DOHH2 (cell line): ENCODE measurements at regions not wholly inside any gene's neighbourhood (a gene's known extent, or its start where the extent isn't known, plus 50 kb on each side); places are given as distances from the start of the nearest gene placed in this dataset.

Source experiments
- H3F3A ChIP-seq: fragments of 200-600 bp; sonication (generic), shearing (Covaris generic); 2 replicates; pipeline ENCODE4 v1.6.0; 2016; ENCODE audit warnings: antibody characterized with exemption, mild to moderate bottlenecking; ENCODE audit not compliant: control insufficient read depth, insufficient read depth
- H3K27ac ChIP-seq: fragments of 200-600 bp; sonication (generic); 2 replicates; pipeline ENCODE4 v1.5.1; 2014; ENCODE audit warnings: low read depth, mild to moderate bottlenecking, low read length, moderate library complexity
- H3K27me3 ChIP-seq: fragments of 200-600 bp; sonication (generic); 2 replicates; pipeline ENCODE4 v1.6.1; 2014; ENCODE audit warnings: mild to moderate bottlenecking, low read length, mixed read lengths; ENCODE audit not compliant: control insufficient read depth
- H3K36me3 ChIP-seq: fragments of 200-600 bp; sonication (generic); 2 replicates; pipeline ENCODE4 v1.6.1; 2014; ENCODE audit warnings: mild to moderate bottlenecking, low read length, moderate library complexity, mixed read lengths; ENCODE audit not compliant: control insufficient read depth
- H3K4me1 ChIP-seq: fragments of 200-600 bp; sonication (generic); 2 replicates; pipeline ENCODE4 v1.6.1; 2014; ENCODE audit warnings: mild to moderate bottlenecking, low read length, mixed read lengths; ENCODE audit not compliant: control insufficient read depth
- H3K4me2 ChIP-seq: fragments of 200-600 bp; sonication (generic); 2 replicates; pipeline ENCODE4 v1.6.0; 2014; ENCODE audit warnings: mild to moderate bottlenecking, low read length, moderate library complexity
- H3K4me3 ChIP-seq: fragments of 200-600 bp; sonication (generic); 2 replicates; pipeline ENCODE4 v1.5.1; 2014; ENCODE audit warnings: mild to moderate bottlenecking, low read length, mixed read lengths
- H3K79me2 ChIP-seq: fragments of 200-600 bp; sonication (generic); 2 replicates; pipeline ENCODE4 v1.6.1; 2014; ENCODE audit warnings: mild to moderate bottlenecking, low read length, mixed read lengths; ENCODE audit not compliant: control insufficient read depth
- H3K9me2 ChIP-seq: fragments of 200-600 bp; sonication (generic); replicated peaks from 2 replicates; pipeline ENCODE4 v1.6.1; 2014; ENCODE audit warnings: mild to moderate bottlenecking, low read length, mixed read lengths; ENCODE audit not compliant: control insufficient read depth
- H3K9me3 ChIP-seq: fragments of 200-600 bp; sonication (generic); 2 replicates; pipeline ENCODE4 v1.6.1; 2014; ENCODE audit warnings: antibody characterized with exemption, low read length, mixed read lengths; ENCODE audit not compliant: control insufficient read depth, insufficient read depth
- H4K20me1 ChIP-seq: fragments of 200-600 bp; sonication (generic); 2 replicates; pipeline ENCODE4 v1.6.0; 2014; ENCODE audit warnings: low read depth, mild to moderate bottlenecking, antibody characterized with exemption, low read length, moderate library complexity; ENCODE audit not compliant: control insufficient read depth, insufficient read depth
- EZH2phosphoT487 ChIP-seq: fragments of 200-600 bp; sonication (generic); IDR thresholded peaks from 2 replicates; pipeline ENCODE4 v1.6.1; 2017; ENCODE audit warnings: borderline replicate concordance, mild to moderate bottlenecking, antibody characterized with exemption, low read length, moderate library complexity, mixed read lengths
- TF ChIP-seq, protein P1 (sequence below): fragments of 200-600 bp; sonication (generic); IDR thresholded peaks from one replicate; pipeline ENCODE4 v1.5.1; 2014; ENCODE audit warnings: antibody characterized with exemption, mild to moderate bottlenecking, low read depth, low read length; ENCODE audit not compliant: poor library complexity, severe bottlenecking

DNA sequence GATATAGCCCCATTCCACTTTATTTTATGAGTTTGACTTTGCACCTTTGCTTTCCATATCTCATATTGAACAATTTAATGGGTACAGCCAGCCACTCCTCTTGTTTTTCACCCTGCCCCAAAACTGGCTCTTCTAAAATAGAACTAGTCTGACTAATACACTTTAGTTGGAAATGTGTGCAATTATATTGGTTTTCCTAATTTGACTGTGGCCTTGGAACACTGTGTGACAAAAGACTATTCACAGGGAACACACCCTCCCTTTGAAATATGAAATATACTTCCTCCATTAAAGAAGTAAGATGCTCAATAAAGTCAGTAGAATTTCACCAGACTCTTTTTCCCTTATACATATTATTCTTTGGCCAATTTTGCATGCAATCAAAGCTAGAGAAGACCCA is 218.6 kb upstream of the DCN start:
- H3K4me2 ChIP-seq: no peak overlapping the region
- H3K4me1 ChIP-seq: no peaks in the 10 kb centered on the region
- no peaks in the 10 kb centered on the region for H3K27me3 ChIP-seq
- H3K27ac ChIP-seq: no peak overlapping the region
- H3K9me3 ChIP-seq: no peaks in the 10 kb centered on the region
- no peak overlapping the region for H3K4me3 ChIP-seq
- H3K36me3 ChIP-seq: no peaks in the 10 kb centered on the region
- no peaks in the 10 kb centered on the region for H4K20me1 ChIP-seq
- TF ChIP-seq, protein P1, sequence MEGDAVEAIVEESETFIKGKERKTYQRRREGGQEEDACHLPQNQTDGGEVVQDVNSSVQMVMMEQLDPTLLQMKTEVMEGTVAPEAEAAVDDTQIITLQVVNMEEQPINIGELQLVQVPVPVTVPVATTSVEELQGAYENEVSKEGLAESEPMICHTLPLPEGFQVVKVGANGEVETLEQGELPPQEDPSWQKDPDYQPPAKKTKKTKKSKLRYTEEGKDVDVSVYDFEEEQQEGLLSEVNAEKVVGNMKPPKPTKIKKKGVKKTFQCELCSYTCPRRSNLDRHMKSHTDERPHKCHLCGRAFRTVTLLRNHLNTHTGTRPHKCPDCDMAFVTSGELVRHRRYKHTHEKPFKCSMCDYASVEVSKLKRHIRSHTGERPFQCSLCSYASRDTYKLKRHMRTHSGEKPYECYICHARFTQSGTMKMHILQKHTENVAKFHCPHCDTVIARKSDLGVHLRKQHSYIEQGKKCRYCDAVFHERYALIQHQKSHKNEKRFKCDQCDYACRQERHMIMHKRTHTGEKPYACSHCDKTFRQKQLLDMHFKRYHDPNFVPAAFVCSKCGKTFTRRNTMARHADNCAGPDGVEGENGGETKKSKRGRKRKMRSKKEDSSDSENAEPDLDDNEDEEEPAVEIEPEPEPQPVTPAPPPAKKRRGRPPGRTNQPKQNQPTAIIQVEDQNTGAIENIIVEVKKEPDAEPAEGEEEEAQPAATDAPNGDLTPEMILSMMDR: no peak
- TF ChIP-seq EZH2phosphoT487: no peak
- no peaks in the 10 kb centered on the region for H3F3A ChIP-seq
- H3K9me2 ChIP-seq: no peaks in the 10 kb centered on the region
- no peaks in the 10 kb centered on the region for H3K79me2 ChIP-seq

DNA sequence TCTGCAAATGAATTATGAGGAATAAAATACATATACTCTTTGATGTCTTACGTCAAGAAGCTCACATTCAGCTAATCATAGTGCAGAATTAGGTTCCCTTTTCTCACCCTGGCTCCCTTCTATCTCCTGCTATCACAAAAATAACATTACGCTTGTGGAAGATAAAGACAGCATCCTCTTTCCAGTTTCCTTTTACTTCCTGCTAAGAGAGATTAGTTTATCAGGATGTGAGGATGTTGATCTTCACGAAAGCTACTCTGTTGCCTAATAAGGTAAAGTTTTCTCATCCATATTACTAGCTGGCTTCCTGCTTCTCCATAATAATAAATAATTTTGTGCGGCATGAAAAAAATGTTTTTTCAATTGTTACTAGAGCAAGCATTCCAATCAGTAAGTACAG is 217.7 kb upstream of the DCN start:
- no peaks in the 10 kb centered on the region for H3K9me2 ChIP-seq
- no peak overlapping the region for H3K4me2 ChIP-seq
- no peaks in the 10 kb centered on the region for H3K4me1 ChIP-seq
- no peaks in the 10 kb centered on the region for H4K20me1 ChIP-seq
- no peaks in the 10 kb centered on the region for H3K9me3 ChIP-seq
- H3K36me3 ChIP-seq: no peaks in the 10 kb centered on the region
- H3K27ac ChIP-seq: no peak overlapping the region
- TF ChIP-seq, protein P1: no peak
- TF ChIP-seq EZH2phosphoT487: no peak
- H3F3A ChIP-seq: no peaks in the 10 kb centered on the region
- H3K79me2 ChIP-seq: no peaks in the 10 kb centered on the region
- H3K4me3 ChIP-seq: no peak overlapping the region
- H3K27me3 ChIP-seq: no peaks in the 10 kb centered on the region

DNA sequence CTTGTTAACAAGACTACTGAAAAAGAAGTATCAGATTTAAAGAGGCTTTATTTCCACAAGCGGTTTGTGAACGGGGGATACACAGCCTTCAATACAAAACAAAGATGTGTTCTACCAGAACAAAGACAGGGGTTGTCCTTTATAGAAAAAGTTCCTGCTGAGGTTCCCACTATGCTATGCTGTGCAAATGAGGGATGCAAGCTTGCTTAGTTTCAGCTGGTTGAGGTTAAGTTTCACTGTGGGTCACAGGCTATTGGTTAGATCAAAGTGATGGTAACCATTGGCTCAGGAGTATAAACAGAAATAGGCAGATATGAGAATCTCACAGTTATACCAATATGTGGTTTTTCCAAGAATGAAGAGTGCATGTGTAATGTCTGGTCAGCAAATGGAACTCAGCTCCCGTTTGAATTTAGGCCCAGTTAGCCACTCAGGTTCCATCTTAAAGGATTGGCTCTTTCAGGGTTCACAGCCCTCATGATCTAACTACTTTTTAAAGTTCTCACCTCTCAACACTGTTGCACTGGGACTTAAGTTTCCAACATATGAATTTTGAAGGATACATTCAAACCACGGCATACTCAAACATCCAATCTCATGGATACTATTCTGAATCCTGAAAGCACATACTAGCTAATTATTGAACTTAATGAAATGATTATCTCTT is 215.4 kb upstream of the DCN start:
- H3K9me3 ChIP-seq: no peaks in the 10 kb centered on the region
- H3K4me2 ChIP-seq: no peak overlapping the region
- H3K36me3 ChIP-seq: no peaks in the 10 kb centered on the region
- TF ChIP-seq, protein P1: no peak
- no peak for TF ChIP-seq EZH2phosphoT487
- H3K4me1 ChIP-seq: no peaks in the 10 kb centered on the region
- H3K79me2 ChIP-seq: no peaks in the 10 kb centered on the region
- H3K27me3 ChIP-seq: no peaks in the 10 kb centered on the region
- H3K4me3 ChIP-seq: no peak overlapping the region
- H3K27ac ChIP-seq: no peak overlapping the region
- H3K9me2 ChIP-seq: no peaks in the 10 kb centered on the region
- H3F3A ChIP-seq: no peaks in the 10 kb centered on the region
- no peaks in the 10 kb centered on the region for H4K20me1 ChIP-seq
